H1 (cell line): ENCODE measurements at regions not wholly inside any gene's neighbourhood (a gene's known extent, or its start where the extent isn't known, plus 50 kb on each side); places are given as distances from the start of the nearest gene placed in this dataset.
A peak's percentile ranks its signal among the peaks of the same experiment; 100 is the strongest.

Experiments
- ASH2L ChIP-seq: fragments of 200-600, 300-600 bp; sonication (generic); IDR thresholded peaks from one replicate; pipeline ENCODE4 v1.7.1; 2017; ENCODE audit warnings: low read length
- ATF3 ChIP-seq: IDR thresholded peaks from 2 replicates; pipeline ENCODE4 v1.6.1; 2011; ENCODE audit warnings: low read depth, mild to moderate bottlenecking, low read length; ENCODE audit not compliant: insufficient read depth
- BCL11A ChIP-seq, 2 experiments: IDR thresholded peaks; one replicate each; pipeline ENCODE4 v1.6.1; 2011; ENCODE audit warnings: low read depth in 2 of 2, low read length in 2 of 2, mild to moderate bottlenecking in 2 of 2
- BRCA1 ChIP-seq: IDR thresholded peaks from 2 replicates; pipeline ENCODE4 v1.6.1; 2012; ENCODE audit warnings: low read depth, low read length, improper control_type of control experiment
- CHD1 ChIP-seq: IDR thresholded peaks from 2 replicates; pipeline ENCODE4 v1.6.1; 2012; ENCODE audit warnings: low read depth, low read length, improper control_type of control experiment
- E2F6 ChIP-seq: IDR thresholded peaks from 2 replicates; pipeline ENCODE4 v1.6.1; 2012; ENCODE audit warnings: inconsistent platforms
- EP300 ChIP-seq, 2 experiments: IDR thresholded peaks; 1 replicate in 1 of 2; 2 replicates in 1 of 2; pipeline ENCODE4 v1.6.1; 2011 to 2012; ENCODE audit warnings: low read depth in 2 of 2, low read length in 2 of 2, mild to moderate bottlenecking in 2 of 2, borderline replicate concordance in 1 of 2, inconsistent platforms in 1 of 2, moderate library complexity in 1 of 2
- JUND ChIP-seq: IDR thresholded peaks from 2 replicates; pipeline ENCODE4 v1.6.1; 2011; ENCODE audit warnings: mild to moderate bottlenecking, improper control_type of control experiment, low read length
- KDM1A ChIP-seq: fragments of 200-600, 300-600 bp; sonication (generic); IDR thresholded peaks from 2 replicates; pipeline ENCODE4 v1.7.1; 2016; ENCODE audit warnings: mild to moderate bottlenecking, low read length, borderline replicate concordance
- KDM4A ChIP-seq: IDR thresholded peaks from one replicate; pipeline ENCODE4 v1.7.1; 2012; ENCODE audit warnings: low read depth, mild to moderate bottlenecking, moderate library complexity, low read length, inconsistent platforms; ENCODE audit not compliant: severe bottlenecking
- KDM5A ChIP-seq: fragments of 200-600 bp; IDR thresholded peaks from 2 replicates; pipeline ENCODE4 v1.7.1; 2012; ENCODE audit warnings: mild to moderate bottlenecking, low read length, inconsistent platforms, mixed read lengths
- PHF8 ChIP-seq: fragments of 200-600 bp; sonication (generic); conservative IDR thresholded peaks from 2 replicates; pipeline ENCODE4 v1.7.1; 2012; ENCODE audit warnings: low read depth, mild to moderate bottlenecking, inconsistent platforms, low read length, moderate library complexity
- POLR2A ChIP-seq, 2 experiments: IDR thresholded peaks; 1 replicate in 1 of 2; 2 replicates in 1 of 2; pipeline ENCODE4 v1.6.1; 2011; ENCODE audit warnings: low read depth in 2 of 2, low read length in 2 of 2, mild to moderate bottlenecking in 2 of 2; ENCODE audit errors: control extremely low read depth in 1 of 2
- RAD21 ChIP-seq, 2 experiments: IDR thresholded peaks in 1 of 2; conservative IDR thresholded peaks in 1 of 2; 2 replicates each; pipeline ENCODE4 v1.6.1; 2011; ENCODE audit warnings: low read depth in 2 of 2, low read length in 2 of 2, improper control_type of control experiment in 1 of 2, inconsistent platforms in 1 of 2, mild to moderate bottlenecking in 1 of 2, moderate library complexity in 1 of 2
- RBBP5 ChIP-seq: IDR thresholded peaks from 2 replicates; pipeline ENCODE4 v1.7.1; 2012; ENCODE audit warnings: low read depth, mild to moderate bottlenecking, inconsistent platforms, low read length, moderate library complexity, borderline replicate concordance
- RXRA ChIP-seq: IDR thresholded peaks from 2 replicates; pipeline ENCODE4 v1.6.1; 2011; ENCODE audit warnings: low read depth, mild to moderate bottlenecking, low read length, moderate library complexity; ENCODE audit not compliant: insufficient read depth
- TAF7 ChIP-seq: optimal IDR thresholded peaks from 2 replicates; pipeline ENCODE3; 2011; ENCODE audit warnings: low read depth, mild to moderate bottlenecking, inconsistent platforms, low read length, moderate library complexity, borderline replicate concordance
- TBP ChIP-seq: IDR thresholded peaks from 2 replicates; pipeline ENCODE4 v1.6.1; 2011; ENCODE audit warnings: low read depth, low read length, improper control_type of control experiment
- TCF12 ChIP-seq: IDR thresholded peaks from 2 replicates; pipeline ENCODE4 v1.6.1; 2011; ENCODE audit warnings: low read depth, mild to moderate bottlenecking, low read length
- TEAD4 ChIP-seq: IDR thresholded peaks from 2 replicates; pipeline ENCODE4 v1.6.1; 2012; ENCODE audit warnings: low read depth, low read length, inconsistent platforms, mixed read lengths

- TF ChIP-seq EP300 (IDR thresholded peaks at IDR 0.05; ENCODE audit: borderline replicate concordance in 1 of 2, low read depth in 2 of 2, low read length in 2 of 2) (no peak), TBP (peak; percentile 14; the same call in 1 of the 2 replicates), ATF3 (no peak), TCF12 (no peak), BRCA1 (no peak), RXRA (no peak), KDM5A (no peak), BCL11A (IDR thresholded peaks at IDR 0.05; ENCODE audit: low read depth in 2 of 2, low read length in 2 of 2) (no peak), CHD1 (no peak), KDM4A (peak; percentile 38), TEAD4 (no peak), POLR2A (IDR thresholded peaks at IDR 0.05; ENCODE audit: control extremely low read depth in 1 of 2, low read depth in 2 of 2, low read length in 2 of 2) (no peak), RBBP5 (no peak), E2F6 (no peak), ASH2L (peak; percentile 22), PHF8 (0 out of 2 replicates have a peak, but pooled peaks have one; percentile 18), RAD21 (IDR thresholded peaks at IDR 0.05 in 1 of 2, conservative IDR thresholded peaks at IDR 0.05 in 1 of 2; ENCODE audit: low read depth in 2 of 2, low read length in 2 of 2) (peak in 1 of 2 experiments; percentile 21; a peak in 2 of 4 replicates), JUND (no peak), TAF7 (no peak), KDM1A (no peak)
These were observed 200.9 kb upstream of the CAND1 start (continued) for GRCh38 chr12:67068204-67068731.
